GM18868 (cell line): ENCODE measurements at regions not wholly inside any gene's neighbourhood (a gene's known extent, or its start where the extent isn't known, plus 50 kb on each side); places are given as distances from the start of the nearest gene placed in this dataset.

Source experiments
- ATAC-seq: cut with Tn5 transposase; IDR thresholded peaks from one replicate; pipeline ENCODE4 v1.9.1; 2021; ENCODE audit warnings: mild to moderate bottlenecking, moderate library complexity; ENCODE audit not compliant: unreplicated experiment

DNA sequence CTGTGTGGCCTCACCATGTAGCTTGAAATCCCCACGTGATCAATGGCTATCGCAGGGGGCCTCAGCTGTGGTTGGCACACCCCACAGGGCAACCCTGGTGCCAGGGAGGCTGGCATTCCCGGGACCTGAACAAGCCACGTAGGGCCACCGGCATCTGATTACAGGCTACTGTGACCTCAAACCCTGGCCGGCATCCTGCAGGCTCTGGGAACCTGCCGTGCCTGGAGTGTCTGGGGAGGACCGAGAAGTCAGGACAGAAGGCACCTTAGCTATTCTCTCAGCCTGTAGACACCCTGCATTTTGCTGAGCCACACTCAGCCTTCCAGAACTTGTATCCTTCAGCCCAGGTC, 213.0 kb downstream of the GLI2 start:
- no peak for ATAC-seq

DNA sequence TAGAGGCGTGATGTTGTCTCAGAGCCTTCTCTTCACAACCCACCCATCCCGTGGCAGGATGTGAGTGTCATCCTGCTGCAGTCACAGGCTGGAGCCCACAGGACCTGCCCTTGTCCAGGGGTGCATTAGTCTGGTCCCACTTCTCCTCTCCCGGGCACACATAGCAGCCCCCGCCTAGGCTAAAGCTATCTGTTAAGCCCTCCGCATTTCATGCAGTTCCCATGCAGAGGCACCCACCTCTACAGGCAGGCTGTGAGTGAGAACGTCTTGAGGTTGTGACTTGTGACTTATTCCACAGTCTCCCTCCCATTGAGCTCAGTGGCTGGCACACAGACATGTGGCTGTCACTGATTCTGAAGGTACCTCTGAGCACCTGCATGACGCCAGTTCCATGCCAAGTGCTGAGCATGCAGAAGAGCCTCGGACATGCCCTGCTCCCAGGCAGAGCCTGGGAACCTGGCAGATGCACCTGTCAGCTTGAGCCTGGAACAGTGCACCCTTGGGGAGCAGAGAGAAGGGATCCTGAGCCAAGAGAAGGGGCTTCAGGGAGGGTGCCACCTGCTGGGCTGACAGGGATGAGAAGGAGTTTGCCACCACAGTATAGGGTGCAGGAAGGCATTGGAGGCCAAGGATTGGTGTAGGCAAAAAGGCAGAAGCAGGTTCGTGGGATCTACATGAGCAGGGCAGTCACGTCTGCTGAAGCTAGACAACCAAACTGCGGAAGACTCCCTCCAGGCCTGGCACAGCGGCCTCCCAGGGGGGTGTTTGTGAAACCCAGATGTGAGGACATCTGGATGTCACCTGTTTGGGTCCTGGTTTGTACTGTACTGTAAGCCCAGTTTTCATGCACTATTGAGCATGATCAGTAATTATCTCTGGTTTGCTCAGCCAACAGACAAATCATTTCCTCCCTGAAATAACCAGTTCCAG, 213.6 kb downstream of the GLI2 start:
- ATAC-seq: no peak

DNA sequence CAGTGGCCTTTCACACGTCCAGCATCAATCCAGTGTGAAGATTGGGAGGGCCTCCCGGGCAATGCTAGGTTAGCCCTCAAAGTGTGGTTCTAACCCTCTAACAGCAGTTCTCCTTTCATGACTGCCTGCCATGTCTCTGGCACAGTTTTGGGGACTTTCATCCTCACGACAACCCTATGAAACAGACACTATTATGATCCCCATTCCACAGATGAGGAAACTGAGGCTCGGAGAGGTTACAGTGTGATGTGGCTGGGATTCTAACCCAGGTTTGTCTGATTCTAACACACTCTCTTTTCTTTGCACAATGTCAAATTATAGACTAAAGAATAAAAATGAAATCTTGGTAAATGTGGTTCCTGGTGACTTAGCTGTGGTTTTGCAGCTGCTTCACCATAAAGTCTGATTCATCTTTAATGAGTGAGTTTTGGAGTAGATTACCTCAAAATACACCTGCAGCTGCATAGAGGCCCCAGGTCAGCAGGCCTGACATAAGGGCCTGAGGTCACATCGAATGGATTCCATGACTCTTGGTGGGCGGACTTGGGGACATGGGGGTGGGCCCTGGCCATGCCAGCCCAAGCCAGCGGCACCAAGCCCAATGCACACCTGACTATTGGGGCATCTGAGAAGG, 214.4 kb downstream of the GLI2 start:
- no peak for ATAC-seq

DNA sequence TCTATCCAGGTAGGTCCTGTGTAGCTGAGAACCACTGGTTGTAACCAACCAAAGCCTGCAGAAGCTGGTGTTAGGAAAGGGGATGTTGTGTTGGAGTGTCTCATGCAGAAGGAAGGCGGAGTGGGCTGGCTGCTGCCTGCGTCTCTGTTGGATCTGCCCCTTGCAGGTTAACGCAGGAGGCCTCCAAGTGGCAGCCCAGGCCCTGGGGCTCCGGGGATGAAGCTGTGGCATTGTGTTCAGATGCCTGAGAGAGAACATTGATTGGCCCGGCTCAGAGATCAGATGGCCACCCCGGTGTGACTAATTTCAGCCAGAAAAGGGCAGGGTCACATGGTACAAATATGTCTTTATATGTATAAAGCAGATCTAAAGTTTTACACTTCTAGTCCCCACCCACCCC, 216.0 kb downstream of the GLI2 start:
- no peak for ATAC-seq

DNA sequence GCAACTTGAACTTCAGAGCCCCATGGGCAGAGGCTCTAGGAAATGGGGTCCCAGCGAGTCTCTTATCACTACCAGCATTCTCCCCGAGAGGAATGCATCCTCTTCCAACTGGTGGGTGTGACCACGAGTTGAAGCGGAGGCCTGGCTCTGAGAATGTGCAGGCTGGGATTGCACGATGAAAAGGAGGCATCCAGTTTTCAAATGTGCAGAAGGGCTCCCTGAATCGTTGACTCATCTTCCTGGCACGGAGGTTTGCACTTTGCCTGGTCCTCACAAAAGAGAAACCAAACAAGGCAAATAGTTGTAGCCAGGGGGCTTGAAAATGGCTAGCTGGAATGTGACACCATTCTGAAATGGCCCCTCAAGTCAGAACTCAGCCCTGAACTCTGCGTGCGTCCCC, 216.7 kb downstream of the GLI2 start:
- ATAC-seq: no peak

DNA sequence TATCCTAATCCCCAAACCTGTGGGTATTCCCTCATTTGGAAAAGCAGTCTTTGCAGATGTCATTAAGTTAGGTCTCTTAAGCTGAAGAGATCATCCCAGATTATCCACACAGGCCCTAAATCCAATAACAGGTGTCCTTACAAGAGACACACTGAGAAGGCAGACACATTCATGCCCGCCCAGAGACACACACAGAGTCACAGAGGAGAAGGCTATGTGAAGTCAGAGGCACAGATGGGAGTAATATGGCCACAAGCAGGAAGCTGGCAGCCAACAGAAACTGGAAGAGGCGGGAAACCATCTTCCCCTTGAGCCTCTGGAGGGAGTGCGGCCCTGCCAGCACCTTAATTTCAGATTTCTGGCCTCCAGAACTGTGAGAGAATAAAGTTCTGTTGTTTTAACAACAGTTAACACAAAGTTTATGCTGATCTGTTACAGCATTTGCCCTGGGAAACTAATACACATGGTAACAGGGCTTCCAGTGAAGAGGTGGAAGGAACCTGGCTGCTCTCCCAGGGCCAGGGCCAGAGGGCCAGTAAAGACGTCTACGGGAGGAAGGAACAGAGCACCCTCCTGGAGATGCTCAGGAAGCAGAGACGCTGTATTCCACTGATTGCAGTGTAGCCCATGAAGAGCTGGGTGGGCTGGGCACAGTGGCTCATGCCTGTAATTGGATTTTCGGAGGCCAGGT, 217.5 kb downstream of the GLI2 start:
- ATAC-seq: no peak

DNA sequence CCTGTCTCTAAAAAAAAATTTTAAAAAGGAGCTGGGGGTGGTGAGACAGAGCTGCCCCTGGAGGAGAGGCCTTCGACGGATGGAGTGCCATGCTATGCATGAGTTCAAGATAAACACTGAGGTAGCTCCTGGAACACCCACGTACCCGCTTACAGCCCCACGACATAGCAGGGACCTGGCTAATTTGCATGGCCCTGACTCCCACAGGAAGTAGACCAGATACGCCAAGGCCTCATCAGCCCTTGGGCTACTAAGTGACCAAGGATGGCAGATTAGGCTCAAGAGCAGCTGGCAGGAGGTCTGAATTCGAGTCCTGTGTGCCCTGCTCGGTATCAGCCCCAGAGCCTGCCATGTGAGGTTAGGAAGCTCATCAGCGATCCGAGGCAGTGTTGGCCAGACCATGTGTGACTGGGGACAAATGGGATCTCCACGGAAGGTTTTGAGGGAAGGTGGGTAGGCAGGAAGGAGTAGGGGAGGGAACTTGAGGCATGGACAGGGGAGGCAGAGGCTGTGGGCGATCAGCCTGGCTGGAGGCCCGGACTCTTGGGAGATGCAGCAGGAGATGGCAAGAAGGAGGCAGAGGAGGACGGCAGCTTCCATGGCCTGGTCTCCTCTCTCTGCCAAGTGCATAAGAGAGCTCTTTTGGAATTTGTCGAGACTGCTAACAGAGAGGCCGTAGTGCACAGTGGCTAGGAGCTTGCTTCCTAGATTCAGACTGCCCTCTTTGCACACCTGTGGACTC, 218.3 kb downstream of the GLI2 start:
- ATAC-seq: no peak

DNA sequence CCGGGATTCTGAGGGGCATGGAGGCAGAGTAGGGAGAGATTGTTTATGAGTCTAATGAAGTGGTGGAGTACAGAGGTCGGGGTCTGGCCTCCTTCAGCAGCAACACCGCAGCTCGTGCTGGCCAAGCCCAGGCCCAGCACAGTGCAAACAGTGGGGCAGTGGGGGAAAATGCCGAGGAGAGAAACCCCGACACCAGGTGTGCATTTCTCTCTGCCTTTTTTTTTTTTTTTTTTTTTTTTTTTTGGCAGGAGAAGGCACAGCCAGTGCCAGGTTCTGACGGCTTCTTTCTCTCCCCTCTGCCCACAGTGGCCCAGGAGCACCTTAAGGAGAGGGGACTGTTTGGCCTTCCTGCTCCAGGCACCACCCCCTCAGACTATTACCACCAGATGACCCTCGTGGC, 219.3 kb downstream of the GLI2 start:
- no peak for ATAC-seq

DNA sequence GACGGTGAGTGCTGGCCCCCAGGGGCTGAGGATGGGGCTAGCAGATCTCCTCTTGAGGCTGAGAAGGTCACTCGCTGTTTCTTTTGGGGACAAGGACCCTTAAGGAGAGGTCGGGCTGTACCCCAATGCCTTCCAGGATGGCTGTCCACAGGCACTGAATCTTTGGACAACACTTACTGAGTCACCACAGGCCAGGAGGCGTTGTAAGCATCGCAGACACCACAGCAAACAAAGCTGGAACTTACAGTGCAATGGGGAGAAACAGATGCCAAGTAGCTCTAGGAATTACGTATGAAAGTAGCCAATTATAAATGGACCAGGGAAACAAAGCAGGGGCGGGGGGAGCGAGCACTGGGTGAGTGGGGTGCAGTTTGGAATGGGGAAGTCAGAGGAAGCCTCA, 219.8 kb downstream of the GLI2 start:
- no peak for ATAC-seq

DNA sequence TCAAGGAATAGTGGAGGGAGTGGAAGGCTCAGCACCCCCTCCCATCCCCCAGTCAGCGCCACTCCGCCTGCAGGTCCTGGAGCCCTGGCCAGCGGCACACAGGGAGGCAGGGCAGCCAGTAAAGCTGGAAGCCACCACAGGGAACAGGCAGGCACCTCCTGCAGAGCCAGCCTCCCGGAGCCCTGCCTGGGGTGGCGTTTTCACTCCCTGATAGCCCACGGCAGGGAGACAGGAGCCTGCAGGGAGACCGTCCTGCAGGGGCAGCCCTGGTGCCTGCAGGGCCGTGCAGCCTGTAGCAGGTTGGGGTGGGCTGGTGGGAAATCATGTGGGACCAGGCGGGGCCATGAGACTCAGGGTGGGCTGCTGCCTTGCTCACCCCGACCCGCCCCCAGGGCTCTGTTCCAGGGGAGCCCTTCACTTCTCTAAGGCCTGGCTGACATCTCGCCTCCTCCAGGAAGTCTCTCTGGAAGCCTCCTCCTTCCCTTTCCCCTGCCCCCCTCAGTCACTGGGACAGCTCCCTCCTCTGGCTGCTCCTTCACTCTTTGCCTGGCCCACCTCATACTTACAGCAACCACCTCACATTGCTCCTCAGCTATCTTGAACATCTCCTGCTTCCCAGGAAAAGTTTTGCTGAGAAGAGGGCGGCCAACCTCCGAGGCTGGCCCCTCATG, 221.0 kb downstream of the GLI2 start:
- ATAC-seq: no peak

DNA sequence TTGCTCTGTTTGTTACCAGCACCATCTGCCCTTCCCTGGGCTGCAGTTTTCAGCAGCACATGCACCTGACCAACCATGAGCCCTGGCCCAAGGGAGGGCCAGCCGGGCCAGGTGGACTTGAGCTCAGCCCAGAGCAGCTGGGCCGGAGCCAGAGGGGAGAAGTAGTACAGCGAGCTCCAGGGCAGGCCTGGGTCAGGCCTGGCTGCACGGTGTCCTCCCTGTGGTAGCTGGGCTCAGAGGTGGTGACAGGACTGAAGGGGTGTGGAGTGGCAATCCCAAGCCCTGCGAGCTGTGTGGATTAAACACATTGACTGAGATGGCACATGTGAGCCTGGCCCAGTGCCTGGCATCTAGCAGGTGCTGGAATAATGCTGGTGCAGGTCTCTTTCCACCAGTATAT, 222.2 kb downstream of the GLI2 start:
- ATAC-seq: no peak

DNA sequence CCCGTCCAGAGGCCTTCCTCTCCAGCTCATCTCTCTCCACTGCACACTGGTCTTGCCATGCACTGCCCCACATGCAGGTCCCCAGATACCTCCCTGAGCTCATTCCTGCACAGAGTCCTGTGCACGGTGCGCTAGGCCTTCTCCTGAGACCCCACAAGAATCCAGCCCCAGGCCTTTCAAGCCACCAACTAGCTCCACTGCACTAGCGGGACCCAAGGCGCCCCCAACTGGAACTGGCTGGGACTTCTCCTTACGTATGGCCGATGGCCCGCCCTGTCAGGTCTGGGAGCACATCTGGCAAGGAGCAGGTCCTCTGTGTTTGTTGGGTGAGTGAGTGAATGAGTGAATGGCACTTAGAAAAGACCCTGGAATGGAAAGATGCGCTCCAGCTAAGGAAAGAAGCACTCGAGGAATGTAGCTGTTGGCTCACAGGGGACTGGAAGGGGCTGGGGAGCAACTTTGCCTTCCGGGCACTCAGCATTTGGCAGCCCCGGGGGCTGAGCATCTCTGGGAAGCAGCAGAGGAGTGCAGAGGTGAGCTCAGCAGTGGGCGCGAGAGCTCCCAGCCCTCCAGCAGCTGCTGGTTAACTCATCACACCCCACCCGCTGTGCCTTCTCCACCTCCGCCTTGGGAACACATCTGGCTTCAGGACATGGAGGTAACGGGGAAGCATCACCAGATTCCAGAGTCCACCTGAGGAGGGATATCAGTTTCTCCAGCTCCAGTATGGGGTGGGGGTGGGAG, 223.1 kb downstream of the GLI2 start:
- ATAC-seq: no peak

DNA sequence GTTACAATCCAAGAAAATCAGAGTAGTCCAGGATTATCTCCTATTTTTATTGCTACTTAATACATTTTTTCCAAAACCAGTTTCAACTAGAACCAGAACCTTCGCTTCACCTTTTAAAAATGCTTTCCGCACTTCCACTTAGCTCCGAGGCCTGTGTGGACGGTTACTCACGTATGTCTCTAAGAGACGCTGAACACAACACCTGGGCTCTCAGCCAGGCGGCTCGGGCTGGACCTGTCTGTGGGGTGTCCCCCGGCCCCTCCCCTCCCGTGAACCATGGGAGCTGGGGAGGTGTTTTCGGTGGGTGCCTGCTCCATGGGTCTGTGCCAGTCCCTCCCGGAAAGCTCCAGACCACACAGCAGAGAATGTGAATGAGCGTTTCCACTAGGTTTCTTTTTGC, 223.8 kb downstream of the GLI2 start:
- no peak for ATAC-seq

DNA sequence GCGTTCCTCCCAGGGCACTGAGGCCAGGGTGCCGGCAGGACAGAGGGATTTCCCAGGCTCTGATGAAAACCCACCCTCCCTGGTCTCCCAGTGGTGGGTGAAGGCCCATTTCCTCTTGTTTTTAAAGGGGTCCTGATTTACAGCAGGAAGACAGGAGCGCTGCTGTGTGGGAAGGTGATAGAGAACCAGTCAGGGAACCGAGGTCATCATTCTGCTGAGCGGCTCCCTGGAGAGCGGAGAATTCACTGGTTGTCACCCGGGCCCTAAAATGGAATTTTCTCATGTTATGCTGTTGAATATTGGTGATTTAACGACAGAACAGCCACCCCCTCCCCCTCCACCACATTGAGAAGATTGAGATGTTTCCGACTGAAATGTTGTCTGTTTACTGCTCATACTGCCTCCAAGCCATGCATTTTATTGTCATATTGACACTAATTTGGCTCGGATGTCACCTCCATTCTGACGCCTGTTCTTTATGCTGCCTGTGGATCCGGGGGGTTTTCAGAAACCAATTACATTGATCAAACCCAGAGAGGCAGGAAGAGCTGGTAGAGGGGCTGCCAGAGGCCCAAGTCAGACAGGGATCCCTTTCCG, 225.2 kb downstream of the GLI2 start:
- no peak for ATAC-seq

DNA sequence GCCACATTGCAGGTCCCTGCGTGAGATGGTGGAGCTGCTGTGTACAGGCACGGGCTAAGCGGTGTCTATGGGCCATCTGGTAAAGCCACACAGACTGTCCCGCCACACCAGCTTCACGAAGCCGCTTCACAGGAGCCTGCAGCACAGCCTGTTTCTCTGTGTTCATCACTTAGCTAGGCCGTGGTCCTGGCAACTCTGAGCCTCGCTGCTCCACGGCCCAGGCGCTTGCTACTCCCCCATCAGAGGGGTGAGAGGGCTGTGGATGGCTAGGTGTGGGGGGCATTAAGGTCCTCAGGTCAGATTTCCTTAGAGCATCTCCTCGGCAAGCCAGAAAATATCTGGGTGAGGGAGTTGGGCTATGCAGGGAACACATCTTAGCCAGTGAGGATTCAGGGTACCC, 225.7 kb downstream of the GLI2 start:
- no peak for ATAC-seq

DNA sequence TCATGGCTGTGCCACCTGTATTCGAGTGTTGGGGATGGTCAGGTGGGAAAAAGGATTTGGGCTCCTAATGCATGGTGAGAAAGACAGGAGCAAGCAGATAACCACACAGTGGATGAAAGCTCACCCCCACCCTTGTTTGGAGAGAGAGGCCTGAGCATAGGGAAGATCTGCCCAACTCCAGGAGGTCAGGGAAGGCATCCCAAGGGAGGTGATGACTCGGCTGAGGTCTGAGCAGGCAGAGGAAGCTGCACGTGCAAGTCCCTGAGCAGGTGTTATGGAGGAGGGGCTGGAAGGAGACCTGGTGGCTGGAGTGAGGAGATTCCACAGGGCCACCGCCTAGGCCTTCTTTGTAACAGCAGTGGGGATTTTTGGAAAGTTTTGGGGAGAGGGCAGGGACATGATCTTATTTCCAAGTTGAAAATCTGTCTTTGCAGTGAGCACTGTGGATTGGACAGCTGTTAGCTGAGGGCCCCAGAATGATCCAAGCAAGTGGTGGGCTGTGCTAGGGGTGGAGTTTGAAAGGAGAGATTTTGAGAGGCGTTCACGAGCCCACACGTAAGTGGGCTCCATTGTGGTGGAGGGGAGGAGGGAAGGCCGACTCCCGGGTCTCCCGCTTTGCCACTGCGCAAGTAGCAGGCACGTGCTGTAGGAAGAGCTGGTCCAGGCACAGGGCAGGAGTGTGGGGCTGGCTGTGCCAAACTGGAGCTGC, 228.5 kb downstream of the GLI2 start:
- no peak for ATAC-seq

DNA sequence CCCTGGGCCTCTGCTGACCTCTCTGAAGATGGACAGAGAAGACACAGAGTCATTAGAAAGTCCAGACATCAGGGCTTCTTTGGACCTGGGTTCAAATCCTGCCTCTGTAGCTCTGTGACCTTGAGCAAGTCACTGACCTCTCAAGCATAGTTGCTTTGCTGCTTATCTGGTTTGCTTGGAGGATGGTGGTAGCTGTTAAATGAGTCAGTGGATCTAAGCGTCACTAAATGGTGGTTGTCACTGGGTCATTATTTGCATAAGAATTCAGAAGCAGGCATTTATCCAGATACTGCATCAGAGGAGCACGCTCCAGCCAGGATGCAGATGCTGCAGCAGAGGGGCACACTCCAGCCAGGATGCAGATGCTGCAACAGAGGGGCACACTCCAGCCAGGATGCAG, 229.2 kb downstream of the GLI2 start:
- no peak for ATAC-seq

DNA sequence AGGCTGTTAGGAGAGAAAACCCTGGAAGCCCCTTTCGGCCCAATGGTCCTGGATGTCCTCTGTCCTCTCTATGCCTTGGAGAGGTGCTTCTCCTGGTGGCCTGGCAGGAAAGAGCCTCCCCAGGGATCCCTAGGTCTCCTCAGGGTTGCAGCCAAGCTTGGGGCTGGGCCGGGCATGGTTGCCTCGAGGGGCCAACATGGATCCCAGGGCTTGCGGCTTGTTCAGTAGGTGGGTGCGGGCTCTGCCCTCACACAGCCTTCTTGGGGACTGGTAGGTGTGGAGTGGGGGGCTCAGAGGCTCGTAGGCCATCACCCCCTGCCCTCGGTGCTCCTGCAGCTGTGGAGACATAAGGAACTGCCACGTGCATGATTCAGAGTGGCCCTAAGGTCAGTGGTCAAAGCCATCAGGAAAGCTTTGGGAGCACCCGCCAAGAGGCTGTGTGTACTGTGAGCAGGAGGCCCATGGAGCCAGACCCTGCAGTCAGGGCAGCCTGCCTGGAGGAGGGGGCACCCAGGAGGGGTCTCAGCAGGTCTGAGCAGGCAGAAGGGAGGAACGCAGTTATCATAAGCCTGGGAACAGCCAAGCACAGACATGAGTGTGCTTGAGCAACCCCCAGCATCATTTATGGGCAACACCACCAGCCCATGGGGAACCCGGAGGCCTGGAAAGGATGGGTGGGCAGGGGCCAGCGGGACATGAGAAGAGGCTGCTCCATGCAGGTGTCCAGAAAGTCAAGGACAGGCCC, 231.0 kb downstream of the GLI2 start:
- no peak for ATAC-seq
